ENCODE measurements at regions not wholly inside any gene's neighbourhood (a gene's known extent, or its start where the extent isn't known, plus 50 kb on each side); places are given as distances from the start of the nearest gene placed in this dataset.
A peak's percentile ranks its signal among the peaks of the same experiment; 100 is the strongest.
"Not testable (repeated sequence)": the region's sequence is repeated elsewhere in the genome, so short reads cannot be mapped to it uniquely, and the experiment has no call there.

DNA sequence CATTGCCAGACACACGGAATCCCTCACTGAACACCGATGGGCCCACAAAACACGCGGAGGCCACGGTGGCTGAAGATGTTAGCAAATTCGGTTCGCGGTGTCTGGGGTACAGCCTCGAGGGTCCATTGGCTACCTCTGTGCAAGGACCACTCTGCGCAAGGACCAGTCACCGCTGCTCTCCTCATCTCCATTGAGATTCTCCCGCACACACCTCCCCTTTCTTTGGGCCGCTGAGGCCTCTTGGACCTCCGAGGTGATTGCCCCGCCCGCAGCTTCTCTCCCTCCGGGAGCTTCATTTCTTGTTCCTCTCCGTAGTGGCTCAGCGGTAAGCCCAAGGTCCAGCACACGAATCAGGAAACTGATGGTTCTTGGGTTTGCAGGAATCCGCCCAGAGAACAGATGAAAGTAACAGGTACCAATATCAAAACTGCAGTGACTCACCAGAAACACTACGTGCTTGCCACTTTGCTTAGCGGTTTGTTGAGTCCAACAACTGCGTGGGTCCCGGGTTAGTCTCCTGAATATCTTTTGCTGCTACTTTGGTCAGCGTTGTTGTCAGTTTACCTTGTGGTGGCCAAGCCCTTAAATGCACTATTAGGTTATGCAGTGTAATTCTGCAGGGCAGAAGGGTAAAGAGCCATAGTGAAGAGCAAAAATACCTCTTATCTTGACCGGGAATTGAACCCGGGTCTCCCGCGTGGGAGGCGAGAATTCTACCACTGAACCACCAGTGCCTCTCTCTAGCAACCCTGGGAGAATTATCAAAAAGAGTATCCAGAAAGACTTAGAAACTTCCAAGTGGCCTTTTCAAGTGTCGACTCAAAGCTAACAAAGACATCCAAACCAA is 126.8 kb downstream of the PPIAL4A start:
- H3K4me1 ChIP-seq; H3K27me3 ChIP-seq (ENCODE audit: low read depth); H3K9me3 ChIP-seq; in situ Hi-C loops (cut with MboI; ENCODE audit: low sequenced_read_pairs); H3K36me3 ChIP-seq (replicated peaks): not testable (repeated sequence)
- H3K4me3 ChIP-seq, result peak overlapping the region; percentile 7; the same call in 1 of the 2 replicates
- DNase-seq (ENCODE audit: low spot score in 2 of 2), result peak; percentile 76 to 84

DNA sequence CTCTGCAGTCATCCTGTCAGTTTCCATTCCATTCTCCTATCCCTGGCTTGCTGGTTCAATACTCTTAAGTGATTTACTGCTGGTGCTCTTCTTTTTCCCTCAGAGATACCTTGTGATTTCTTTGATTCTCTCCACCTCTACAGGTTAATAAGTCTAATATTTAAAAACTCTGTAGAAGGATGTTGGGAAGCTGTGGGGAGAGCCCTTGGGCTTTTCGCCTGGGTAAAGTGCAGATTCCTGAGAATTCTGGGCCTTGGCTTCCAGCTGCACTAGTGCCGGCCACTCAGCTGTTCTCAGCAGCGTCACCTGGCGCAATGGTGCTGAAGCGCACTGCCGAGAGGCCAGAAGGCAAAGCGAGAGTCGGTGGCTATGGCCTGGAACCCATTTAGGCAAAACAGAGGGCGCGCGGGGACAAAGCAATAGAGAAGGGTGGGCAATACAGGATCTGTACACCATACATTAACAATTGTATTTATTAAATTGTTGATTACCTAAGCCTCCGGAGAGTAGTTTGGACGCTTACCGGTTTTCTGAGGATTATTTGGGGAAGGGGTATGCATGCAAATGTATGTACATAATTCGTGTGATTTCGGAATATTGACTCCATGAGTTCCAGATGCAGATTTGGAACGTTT is 130.3 kb downstream of the PPIAL4A start:
- H3K27me3 ChIP-seq (ENCODE audit: low read depth); H3K4me3 ChIP-seq; H3K9me3 ChIP-seq; H3K4me1 ChIP-seq; H3K36me3 ChIP-seq (replicated peaks); in situ Hi-C loops (cut with MboI; ENCODE audit: low sequenced_read_pairs); DNase-seq (ENCODE audit: low spot score in 2 of 2): not testable (repeated sequence)

DNA sequence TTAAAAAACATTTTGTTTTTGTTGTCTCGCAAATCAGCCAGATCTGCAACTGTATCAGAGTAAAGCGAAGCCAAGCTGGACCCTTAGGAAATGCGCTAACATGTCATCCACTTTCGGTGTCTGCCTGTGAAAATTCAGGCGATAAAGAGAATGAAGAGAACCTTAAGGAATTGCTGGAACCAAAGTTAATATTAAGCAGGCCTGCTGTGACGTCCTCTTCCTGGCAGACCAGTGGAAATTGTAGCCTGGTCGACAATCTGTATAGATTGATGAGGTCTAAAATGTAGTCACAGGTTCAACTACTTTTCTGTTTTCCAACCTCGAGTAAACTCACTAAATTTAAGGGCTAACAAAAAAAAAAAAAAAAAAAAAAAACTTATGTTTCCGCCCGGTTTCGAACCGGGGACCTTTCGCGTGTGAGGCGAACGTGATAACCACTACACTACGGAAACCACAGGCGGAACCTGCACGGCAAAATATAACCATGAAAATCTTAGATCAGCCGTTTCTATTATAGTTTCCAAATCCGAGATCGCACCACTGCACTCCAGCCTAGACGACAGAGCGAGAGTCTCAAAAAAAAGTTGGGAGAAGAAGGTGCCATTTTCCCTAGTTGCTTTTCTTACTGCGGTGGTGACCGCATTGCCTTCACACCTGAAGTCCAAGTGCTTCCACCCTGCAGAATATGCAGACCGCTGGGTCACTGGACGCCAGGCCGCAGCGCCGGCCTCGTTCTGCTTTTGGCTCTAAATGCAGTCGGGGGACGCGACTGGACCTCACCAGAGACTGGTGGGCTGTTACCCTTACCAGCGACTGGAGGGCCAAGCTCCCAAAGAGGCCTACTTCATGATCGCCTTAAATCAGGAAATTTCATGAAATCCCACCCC is 131.0 kb downstream of the PPIAL4A start:
- H3K9me3 ChIP-seq; H3K4me1 ChIP-seq; H3K36me3 ChIP-seq (replicated peaks); in situ Hi-C loops (cut with MboI; ENCODE audit: low sequenced_read_pairs); H3K27me3 ChIP-seq (ENCODE audit: low read depth): not testable (repeated sequence)
- DNase-seq (ENCODE audit: low spot score in 2 of 2), result peak; percentile 16 to 78
- H3K4me3 ChIP-seq, result peak overlapping the region; percentile 10; the same call in 1 of the 2 replicates

DNA sequence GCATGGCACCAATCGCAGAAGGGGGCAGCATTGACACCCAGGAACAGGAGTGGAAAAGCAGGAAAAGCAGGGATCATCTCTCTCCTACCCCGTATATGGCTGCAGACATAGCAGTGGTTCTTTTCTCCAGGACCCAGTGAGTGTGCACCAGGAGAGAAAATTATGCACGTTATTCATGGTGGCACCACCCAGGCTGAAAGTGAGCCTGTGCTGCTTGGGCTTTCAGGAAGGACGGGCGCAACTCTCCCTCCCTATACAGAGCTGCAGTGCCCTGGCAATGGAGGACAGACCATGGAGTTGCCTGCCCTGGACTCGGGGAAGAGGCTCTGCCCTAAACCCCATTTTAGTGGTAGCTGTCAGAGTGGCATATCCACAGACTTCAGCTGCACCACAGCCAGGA is 132.1 kb downstream of the PPIAL4A start:
- DNase-seq (ENCODE audit: low spot score in 2 of 2); H3K27me3 ChIP-seq (ENCODE audit: low read depth); H3K4me3 ChIP-seq; in situ Hi-C loops (cut with MboI; ENCODE audit: low sequenced_read_pairs); H3K36me3 ChIP-seq (replicated peaks); H3K4me1 ChIP-seq; H3K9me3 ChIP-seq: not testable (repeated sequence)

DNA sequence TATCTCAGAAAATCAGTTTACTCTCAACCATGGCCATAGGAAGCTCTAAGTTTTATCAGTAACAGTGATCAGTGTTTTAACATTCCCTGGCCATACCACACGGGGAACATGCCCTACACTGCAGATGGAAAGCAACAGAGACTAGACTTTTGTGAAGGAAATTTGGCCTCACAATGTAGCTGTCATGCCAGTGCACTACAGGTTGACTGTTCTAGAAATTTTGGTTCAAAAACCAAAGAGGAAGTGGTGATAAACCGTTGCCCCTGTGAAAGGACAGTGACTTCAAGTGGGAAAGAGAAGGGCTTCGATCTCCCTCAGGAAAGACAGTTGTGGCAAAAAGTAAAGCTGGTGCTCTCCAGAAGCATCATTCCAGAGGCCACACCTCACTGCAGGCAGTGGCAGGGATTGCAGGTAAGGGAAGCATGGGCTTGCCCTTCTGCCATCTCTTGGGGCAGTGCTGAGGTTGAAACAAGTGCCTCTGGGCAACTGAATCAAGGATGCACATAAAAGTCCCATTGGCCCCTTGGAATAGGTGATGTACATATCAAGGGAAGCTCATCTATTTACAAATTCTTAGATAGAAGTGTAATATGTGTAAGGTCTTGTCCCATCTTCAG is 143.4 kb downstream of the PPIAL4A start:
- H3K9me3 ChIP-seq; H3K27me3 ChIP-seq (ENCODE audit: low read depth); H3K36me3 ChIP-seq (replicated peaks); H3K4me3 ChIP-seq; in situ Hi-C loops (cut with MboI; ENCODE audit: low sequenced_read_pairs); DNase-seq (ENCODE audit: low spot score in 2 of 2); H3K4me1 ChIP-seq: not testable (repeated sequence)

DNA sequence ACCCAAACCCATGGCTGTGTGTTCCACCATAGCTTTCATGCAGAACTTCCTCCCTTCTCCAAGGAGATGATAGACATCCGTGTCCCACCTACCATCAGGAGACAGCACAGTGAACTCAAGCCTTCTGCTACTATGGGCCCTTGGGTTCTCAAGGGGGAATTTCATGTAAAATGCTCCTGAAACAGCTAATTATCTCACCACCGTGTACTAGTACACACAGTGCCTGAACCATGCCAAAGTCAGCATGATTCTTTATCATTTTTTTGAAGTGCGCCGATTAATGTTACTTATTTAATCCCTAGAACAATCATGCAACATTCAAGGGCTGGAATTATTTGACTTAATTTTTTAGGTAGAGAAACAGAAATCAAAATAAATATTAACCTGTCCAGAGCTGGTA is 147.2 kb downstream of the PPIAL4A start:
- in situ Hi-C loops (cut with MboI; ENCODE audit: low sequenced_read_pairs), result not testable (repeated sequence)

DNA sequence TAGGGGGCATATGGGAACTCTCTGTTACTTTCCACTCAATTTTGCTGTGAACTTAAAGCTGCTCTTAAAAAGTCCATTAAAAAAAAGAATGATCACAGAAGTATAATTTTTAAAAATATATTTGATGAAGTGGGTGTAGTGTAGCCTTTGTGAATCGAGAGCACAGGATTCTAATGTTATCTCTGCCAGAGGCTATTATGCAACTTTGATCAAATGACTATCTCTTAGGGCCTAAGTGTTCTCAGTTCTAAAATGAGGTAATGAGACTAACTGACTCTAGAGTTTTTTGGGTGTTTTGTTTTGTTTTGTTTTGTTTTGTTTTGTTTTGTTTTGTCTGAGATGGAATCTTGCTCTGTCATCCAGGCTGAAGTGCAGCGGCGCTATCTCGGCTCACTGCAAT is 143.2 kb downstream of the FAM72B start:
- in situ Hi-C loops (cut with MboI; ENCODE audit: low sequenced_read_pairs); DNase-seq (ENCODE audit: low spot score in 2 of 2); H3K9me3 ChIP-seq; H3K36me3 ChIP-seq (replicated peaks); H3K27me3 ChIP-seq (ENCODE audit: low read depth); H3K4me3 ChIP-seq; H3K4me1 ChIP-seq: not testable (repeated sequence)

More for the DNA sequence above, 147.2 kb downstream of the PPIAL4A start:
- H3K27me3 ChIP-seq (ENCODE audit: low read depth); H3K9me3 ChIP-seq; DNase-seq (ENCODE audit: low spot score in 2 of 2); H3K4me1 ChIP-seq; H3K36me3 ChIP-seq (replicated peaks); H3K4me3 ChIP-seq: not testable (repeated sequence)

DNA sequence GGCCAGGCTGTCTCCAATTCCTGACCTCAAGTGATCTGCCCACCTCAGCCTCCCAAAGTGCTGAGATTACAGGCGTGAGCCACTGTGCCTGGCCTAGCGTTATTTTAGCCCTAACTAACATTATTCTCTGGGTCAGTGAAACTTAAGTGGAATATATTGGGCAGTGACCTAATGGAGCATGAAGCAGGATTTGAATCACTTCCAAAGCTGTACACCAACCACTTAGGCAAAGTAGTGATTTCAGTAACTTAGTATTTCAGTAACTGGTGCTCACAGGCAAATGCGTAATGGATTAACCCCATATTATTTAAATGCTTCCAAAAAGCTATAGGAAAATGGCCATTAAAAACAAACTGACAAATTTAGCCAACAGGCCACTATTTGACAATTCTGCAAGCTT is 142.6 kb downstream of the FAM72B start:
- in situ Hi-C loops (cut with MboI; ENCODE audit: low sequenced_read_pairs); H3K4me3 ChIP-seq; H3K9me3 ChIP-seq; DNase-seq (ENCODE audit: low spot score in 2 of 2); H3K27me3 ChIP-seq (ENCODE audit: low read depth); H3K36me3 ChIP-seq (replicated peaks); H3K4me1 ChIP-seq: not testable (repeated sequence)

DNA sequence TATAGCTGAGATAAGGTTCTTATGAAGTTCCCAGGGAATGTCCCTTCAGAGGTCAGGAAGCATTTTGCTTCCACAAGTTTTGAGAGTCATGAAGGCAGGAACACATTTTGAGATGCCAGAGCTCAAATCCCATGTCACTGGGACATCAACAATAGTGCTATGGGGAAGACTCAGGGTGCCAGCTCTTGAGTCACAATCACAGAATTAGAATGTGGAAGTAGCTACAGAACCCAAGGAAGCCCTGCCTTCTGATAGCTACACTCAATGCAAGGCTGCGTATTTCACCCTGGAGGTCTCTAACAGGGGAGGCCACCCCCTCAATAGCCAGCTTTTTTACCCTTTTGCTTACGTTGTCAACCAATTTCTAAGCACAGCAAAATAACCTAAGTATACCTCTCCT is 141.3 kb downstream of the FAM72B start:
- H3K4me1 ChIP-seq; H3K36me3 ChIP-seq (replicated peaks); DNase-seq (ENCODE audit: low spot score in 2 of 2); in situ Hi-C loops (cut with MboI; ENCODE audit: low sequenced_read_pairs); H3K27me3 ChIP-seq (ENCODE audit: low read depth); H3K4me3 ChIP-seq; H3K9me3 ChIP-seq: not testable (repeated sequence)

DNA sequence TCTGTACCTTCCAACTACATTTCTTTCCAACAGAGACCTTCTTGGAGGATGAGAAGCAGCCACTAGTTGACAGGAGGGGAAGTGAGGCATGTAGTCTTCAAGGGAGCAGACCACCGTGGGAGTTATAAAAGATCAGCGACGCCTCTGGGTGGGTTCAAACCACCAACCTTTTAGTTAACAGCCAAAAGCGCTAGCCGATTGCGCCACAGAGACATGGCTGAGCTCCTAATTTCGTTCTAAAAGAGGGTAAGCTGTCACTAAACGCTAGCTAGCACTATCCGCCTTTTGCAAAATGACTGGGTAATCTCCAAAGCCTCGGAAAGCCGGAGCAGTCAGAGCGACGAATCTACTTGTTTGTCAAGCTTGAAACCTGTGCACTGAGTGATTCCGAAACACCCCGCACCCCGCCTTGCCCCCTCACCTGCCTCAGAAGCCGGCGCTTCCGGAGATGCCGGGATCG is 135.8 kb downstream of the FAM72B start:
- H3K36me3 ChIP-seq (replicated peaks); H3K4me3 ChIP-seq; H3K27me3 ChIP-seq (ENCODE audit: low read depth); in situ Hi-C loops (cut with MboI; ENCODE audit: low sequenced_read_pairs); DNase-seq (ENCODE audit: low spot score in 2 of 2); H3K9me3 ChIP-seq; H3K4me1 ChIP-seq: not testable (repeated sequence)

DNA sequence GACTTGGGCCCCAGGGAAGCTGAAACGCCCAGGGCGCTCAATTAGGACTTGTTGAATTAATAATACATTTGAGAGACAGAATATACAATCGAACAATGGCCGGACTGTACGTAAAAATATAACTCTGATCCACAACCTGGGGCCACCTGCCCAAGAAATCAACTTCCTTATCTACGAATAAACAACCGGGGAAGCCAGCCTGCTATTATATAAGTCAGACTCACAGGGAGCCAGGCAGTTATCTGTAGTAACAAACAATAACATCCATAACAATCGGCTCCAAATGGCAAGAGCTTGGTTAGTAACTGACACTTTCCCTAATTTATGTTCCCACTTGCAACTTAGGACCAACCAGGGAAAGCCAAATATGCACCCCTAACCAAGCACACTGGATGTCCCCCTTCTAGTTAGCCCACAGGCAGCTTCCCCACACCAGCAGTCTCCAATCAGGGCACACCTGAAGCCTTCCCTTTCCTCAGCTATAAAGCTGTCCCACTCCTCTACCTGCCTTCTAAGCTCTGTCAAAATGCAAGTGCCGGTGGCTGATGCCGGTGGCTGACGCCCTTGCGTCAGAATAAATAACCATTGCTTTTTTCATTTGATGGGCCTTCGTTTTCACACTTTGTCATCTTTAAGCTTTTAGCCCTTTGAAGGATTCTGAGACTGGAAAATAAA is 135.2 kb downstream of the FAM72B start:
- H3K27me3 ChIP-seq (ENCODE audit: low read depth); H3K9me3 ChIP-seq; DNase-seq (ENCODE audit: low spot score in 2 of 2); H3K4me3 ChIP-seq; H3K4me1 ChIP-seq; in situ Hi-C loops (cut with MboI; ENCODE audit: low sequenced_read_pairs); H3K36me3 ChIP-seq (replicated peaks): not testable (repeated sequence)

DNA sequence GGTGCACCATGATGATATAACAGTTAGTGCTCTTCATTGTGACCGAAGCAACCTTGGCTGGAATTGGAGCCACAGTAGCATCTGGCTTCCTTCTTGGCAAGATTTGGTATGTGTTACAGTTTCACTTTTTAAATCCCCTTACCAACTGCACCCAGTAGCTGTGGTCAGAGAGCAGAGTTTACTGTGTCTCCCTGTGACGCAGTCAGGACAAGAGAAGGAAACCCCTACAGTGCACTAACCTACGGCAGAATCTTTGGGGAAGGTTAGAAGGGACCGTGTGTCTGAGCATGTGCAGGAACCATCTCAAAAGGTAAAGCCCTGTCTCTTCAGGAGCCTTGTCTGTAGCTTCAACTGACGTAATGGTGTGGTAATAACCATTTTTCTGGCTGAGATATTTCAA is 134.0 kb downstream of the FAM72B start:
- H3K27me3 ChIP-seq (ENCODE audit: low read depth); in situ Hi-C loops (cut with MboI; ENCODE audit: low sequenced_read_pairs); H3K4me1 ChIP-seq; H3K9me3 ChIP-seq; DNase-seq (ENCODE audit: low spot score in 2 of 2); H3K4me3 ChIP-seq; H3K36me3 ChIP-seq (replicated peaks): not testable (repeated sequence)

DNA sequence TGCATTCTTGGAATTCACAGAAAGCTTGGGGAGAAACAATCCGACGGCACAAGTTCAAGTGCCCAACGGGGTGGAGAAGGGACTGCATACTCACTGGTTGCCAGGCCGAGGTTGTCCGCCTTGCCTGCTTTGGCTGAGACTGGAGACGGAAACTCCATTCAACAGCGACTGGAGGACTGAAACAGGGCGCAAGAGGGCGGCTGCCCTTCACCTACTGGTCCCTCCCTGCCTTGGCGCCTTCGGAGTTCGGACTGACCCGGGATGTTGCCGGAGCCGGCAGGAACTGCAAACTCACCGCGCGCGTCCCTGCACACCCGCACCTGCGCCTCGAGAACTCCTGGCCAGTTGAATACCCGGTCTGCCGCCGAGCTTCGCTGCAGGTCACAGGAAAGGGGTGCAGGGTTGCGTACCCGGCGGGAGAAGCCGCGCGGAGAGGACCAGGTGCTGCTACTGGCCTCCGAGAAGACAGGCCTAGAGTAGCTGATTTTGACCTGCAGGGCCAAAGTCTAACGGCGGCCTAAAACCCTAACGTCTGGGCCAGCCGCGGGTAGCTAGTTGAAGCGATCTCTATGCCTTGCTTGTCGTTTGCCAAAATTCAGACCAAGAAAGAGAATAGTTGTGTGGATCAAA is 132.9 kb downstream of the FAM72B start:
- not testable (repeated sequence) for DNase-seq (ENCODE audit: low spot score in 2 of 2)

More for the DNA sequence above, 132.9 kb downstream of the FAM72B start:
- H3K36me3 ChIP-seq (replicated peaks); H3K4me1 ChIP-seq; in situ Hi-C loops (cut with MboI; ENCODE audit: low sequenced_read_pairs); H3K4me3 ChIP-seq; H3K9me3 ChIP-seq; H3K27me3 ChIP-seq (ENCODE audit: low read depth): not testable (repeated sequence)

Measured in HAP-1 (cell line).